ENCODE measurements at regions not wholly inside any gene's neighbourhood (a gene's known extent, or its start where the extent isn't known, plus 50 kb on each side); places are given as distances from the start of the nearest gene placed in this dataset.

DNA sequence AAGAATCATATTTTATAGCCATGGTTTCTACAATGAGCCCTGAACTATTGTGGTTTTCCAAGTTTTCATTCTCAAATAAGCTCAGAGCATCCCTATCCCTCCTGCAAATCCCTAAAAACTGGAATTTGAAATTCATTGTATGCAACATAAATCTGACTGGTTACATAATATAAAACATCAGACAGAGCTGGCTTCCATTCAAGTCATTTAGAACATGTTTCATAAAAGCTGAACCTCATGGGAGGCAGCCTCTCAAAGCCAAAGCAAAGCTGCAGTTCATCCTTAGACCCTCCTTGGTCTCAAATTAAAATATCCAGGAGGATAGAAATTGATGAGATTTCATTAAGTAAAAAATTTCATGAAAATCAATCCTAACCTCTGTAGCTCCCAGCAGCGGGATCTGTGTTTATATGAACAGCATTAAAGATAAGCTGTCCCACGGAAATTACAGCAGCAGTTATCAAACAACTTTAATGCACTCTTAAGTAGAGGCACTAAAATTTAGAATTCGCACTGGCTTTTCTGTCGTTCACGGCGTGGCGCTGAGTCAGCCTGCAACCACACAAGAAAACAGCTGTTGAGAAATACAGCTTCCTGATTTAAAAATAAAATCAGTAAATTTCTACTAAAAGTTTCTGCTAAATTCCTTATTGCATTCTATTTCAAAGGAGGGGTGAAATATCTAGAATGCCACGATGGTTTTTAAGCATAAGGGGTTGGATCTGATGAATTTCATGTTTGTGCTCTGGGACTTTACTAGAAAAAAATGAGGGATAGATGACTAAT, 99.9 kb upstream of the TIAM1 start:
- H3K27ac Mint-ChIP-seq: no peak overlapping the region
- Histone ChIP-seq H4K5ac (ENCODE audit: insufficient read length, low read depth, low read length) (no peak overlapping the region), H3K9ac (ENCODE audit: extremely low read depth, insufficient read length, low read length) (no peak overlapping the region), H4K20me1 (ENCODE audit: control insufficient read depth, insufficient read depth, insufficient read length) (no peaks in the 10 kb centered on the region), H2BK15ac (ENCODE audit: low read depth, low read length) (no peak overlapping the region), H3K18ac (ENCODE audit: insufficient read length, low read depth, low read length) (no peak overlapping the region), H3K4me1 (ENCODE audit: insufficient read depth, low read length) (no peaks in the 10 kb centered on the region), H3K4me2 (ENCODE audit: insufficient read depth, insufficient read length, low read length) (no peak overlapping the region), H4K91ac (ENCODE audit: insufficient read length, low read depth, low read length) (no peak overlapping the region), H3K4ac (ENCODE audit: low read depth, low read length) (no peak overlapping the region), H3K23ac (ENCODE audit: insufficient read length, low read depth, low read length) (no peak overlapping the region), H2AK5ac (ENCODE audit: insufficient read length, low read length) (no peak overlapping the region), H2AFZ (ENCODE audit: low read length) (no peak overlapping the region), H3K27ac (ENCODE audit: insufficient read length, low read depth, low read length) (no peak overlapping the region), H2BK120ac (ENCODE audit: low read depth, low read length, poor library complexity, severe bottlenecking) (no peak overlapping the region), H3K14ac (ENCODE audit: insufficient read depth, low read length) (no peak overlapping the region), H3K27me3 (ENCODE audit: insufficient read depth, low read length) (no peaks in the 10 kb centered on the region), H3K79me2 (ENCODE audit: insufficient read depth, low read length) (no peaks in the 10 kb centered on the region; the same call in 1 of the 2 replicates), H3K56ac (ENCODE audit: insufficient read length, low read depth, low read length) (no peak overlapping the region), H4K8ac (replicated peaks; ENCODE audit: insufficient read length, low read depth, low read length) (no peak overlapping the region), H3K9me3 (ENCODE audit: control insufficient read depth, low read depth, low read length) (no peaks in the 10 kb centered on the region), H3K79me1 (ENCODE audit: insufficient read depth, low read depth, low read length, poor library complexity, severe bottlenecking) (no peaks in the 10 kb centered on the region), H2BK5ac (ENCODE audit: insufficient read length, low read length) (no peak overlapping the region), H2BK20ac (ENCODE audit: low read depth, low read length, poor library complexity, severe bottlenecking) (no peak overlapping the region), H3T11ph (ENCODE audit: low read length) (no peak overlapping the region), H3K23me2 (ENCODE audit: insufficient read length, low read depth, low read length, poor library complexity, severe bottlenecking) (no peaks in the 10 kb centered on the region), H2BK12ac (ENCODE audit: insufficient read length, low read depth, low read length) (no peak overlapping the region)
- H3K4me1 Mint-ChIP-seq: peaks cover 6 to 8% of the 10 kb centered on the region in 2 experiments
- WGBS (ENCODE audit: extremely low coverage, insufficient read length, low lambda C conversion rate): no CpG with 5 or more reads among the region's 8 CpGs
- peaks cover 3 to 9% (median 6%) of the 10 kb centered on the region in 3 experiments; a peak in 5 of 7 replicates for H3K36me3 Mint-ChIP-seq (ENCODE audit: insufficient read depth in 1 of 3, low read depth in 3 of 3)
- no peak overlapping the region for H3K4me3 Mint-ChIP-seq
- TF ChIP-seq, protein P1, sequence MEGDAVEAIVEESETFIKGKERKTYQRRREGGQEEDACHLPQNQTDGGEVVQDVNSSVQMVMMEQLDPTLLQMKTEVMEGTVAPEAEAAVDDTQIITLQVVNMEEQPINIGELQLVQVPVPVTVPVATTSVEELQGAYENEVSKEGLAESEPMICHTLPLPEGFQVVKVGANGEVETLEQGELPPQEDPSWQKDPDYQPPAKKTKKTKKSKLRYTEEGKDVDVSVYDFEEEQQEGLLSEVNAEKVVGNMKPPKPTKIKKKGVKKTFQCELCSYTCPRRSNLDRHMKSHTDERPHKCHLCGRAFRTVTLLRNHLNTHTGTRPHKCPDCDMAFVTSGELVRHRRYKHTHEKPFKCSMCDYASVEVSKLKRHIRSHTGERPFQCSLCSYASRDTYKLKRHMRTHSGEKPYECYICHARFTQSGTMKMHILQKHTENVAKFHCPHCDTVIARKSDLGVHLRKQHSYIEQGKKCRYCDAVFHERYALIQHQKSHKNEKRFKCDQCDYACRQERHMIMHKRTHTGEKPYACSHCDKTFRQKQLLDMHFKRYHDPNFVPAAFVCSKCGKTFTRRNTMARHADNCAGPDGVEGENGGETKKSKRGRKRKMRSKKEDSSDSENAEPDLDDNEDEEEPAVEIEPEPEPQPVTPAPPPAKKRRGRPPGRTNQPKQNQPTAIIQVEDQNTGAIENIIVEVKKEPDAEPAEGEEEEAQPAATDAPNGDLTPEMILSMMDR (conservative IDR thresholded peaks at IDR 0.05): no peak
- DNase-seq: no peak
- H3K27me3 Mint-ChIP-seq (ENCODE audit: low read depth): no peaks in the 10 kb centered on the region
- peaks cover 8 to 10% of the 10 kb centered on the region in 2 experiments; a peak in 3 of 5 replicates for H3K9me3 Mint-ChIP-seq
